Osteoblast (primary cell): ENCODE measurements at regions not wholly inside any gene's neighbourhood (a gene's known extent, or its start where the extent isn't known, plus 50 kb on each side); places are given as distances from the start of the nearest gene placed in this dataset.

Experiments
- DNase-seq: peaks from one replicate; pipeline ENCODE4 v3.0.0; 2011; ENCODE audit warnings: low spot score, mixed read lengths; ENCODE audit not compliant: insufficient read length; ENCODE audit errors: missing footprints
- H2AFZ ChIP-seq: 2 replicates; pipeline ENCODE4 v1.6.0; 2011; ENCODE audit warnings: mild to moderate bottlenecking, low read length
- H3K27ac ChIP-seq: 2 replicates; pipeline ENCODE4 v1.5.1; 2011; ENCODE audit warnings: mild to moderate bottlenecking, low read depth, low read length, moderate library complexity
- H3K27me3 ChIP-seq: 2 replicates; pipeline ENCODE4 v1.6.0; 2012; ENCODE audit warnings: mild to moderate bottlenecking, control low read depth, inconsistent platforms, low read length, moderate library complexity; ENCODE audit not compliant: insufficient read depth
- H3K36me3 ChIP-seq: 2 replicates; pipeline ENCODE4 v1.5.1; 2011; ENCODE audit warnings: mild to moderate bottlenecking, low read length, control low read depth, moderate library complexity; ENCODE audit not compliant: insufficient read depth
- H3K4me1 ChIP-seq: 2 replicates; pipeline ENCODE4 v1.5.1; 2011; ENCODE audit warnings: mild to moderate bottlenecking, low read length, control low read depth, moderate library complexity; ENCODE audit not compliant: insufficient read depth
- H3K4me2 ChIP-seq: 2 replicates; pipeline ENCODE4 v1.6.0; 2011; ENCODE audit warnings: mild to moderate bottlenecking, low read length; ENCODE audit not compliant: insufficient read depth
- H3K4me3 ChIP-seq: fragments of 200-600 bp; sonication (generic); 3 replicates; pipeline ENCODE4 v1.5.1; 2012; ENCODE audit warnings: mild to moderate bottlenecking, low read length, inconsistent platforms; ENCODE audit not compliant: insufficient read depth
- H3K79me2 ChIP-seq: 2 replicates; pipeline ENCODE4 v1.6.0; 2012; ENCODE audit warnings: mild to moderate bottlenecking, low read length, control low read depth, inconsistent platforms; ENCODE audit not compliant: insufficient read depth
- H3K9me3 ChIP-seq: 2 replicates; pipeline ENCODE4 v1.5.1; 2011; ENCODE audit warnings: low read depth, low read length, control low read depth
- H4K20me1 ChIP-seq: 2 replicates; pipeline ENCODE4 v1.6.0; 2012; ENCODE audit warnings: mild to moderate bottlenecking, low read length, control low read depth; ENCODE audit not compliant: insufficient read depth
- TF ChIP-seq, protein P1 (sequence below): IDR thresholded peaks from 2 replicates; pipeline ENCODE4 v1.5.1; 2011; ENCODE audit warnings: mild to moderate bottlenecking, low read depth, low read length, moderate library complexity; ENCODE audit errors: extremely low read depth

DNA sequence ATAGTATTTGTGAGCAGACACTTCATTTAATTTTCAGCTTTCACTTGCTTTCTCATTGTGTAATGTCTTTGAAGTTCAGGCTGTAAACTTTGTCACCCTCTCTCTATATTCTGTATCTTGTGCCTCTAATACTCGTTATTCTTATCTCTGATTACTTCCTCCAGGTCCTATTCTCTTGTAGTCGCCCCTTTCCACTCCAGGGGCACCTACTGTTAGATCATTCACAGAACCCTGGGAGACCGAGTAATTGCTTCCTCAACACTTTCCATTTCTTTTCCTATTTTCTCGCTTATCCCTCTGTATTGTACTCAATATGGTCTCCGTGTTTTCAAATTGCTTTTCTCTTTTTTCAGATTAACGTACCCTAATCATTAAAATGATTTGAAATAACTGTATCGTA lies 93.9 kb upstream of the TDRD3 start:
- DNase-seq: no peak
- H3K4me1 ChIP-seq: no peaks in the 10 kb centered on the region
- no peak overlapping the region for H3K27ac ChIP-seq
- no peak overlapping the region for H2AFZ ChIP-seq
- no peaks in the 10 kb centered on the region for H3K36me3 ChIP-seq
- TF ChIP-seq, protein P1, sequence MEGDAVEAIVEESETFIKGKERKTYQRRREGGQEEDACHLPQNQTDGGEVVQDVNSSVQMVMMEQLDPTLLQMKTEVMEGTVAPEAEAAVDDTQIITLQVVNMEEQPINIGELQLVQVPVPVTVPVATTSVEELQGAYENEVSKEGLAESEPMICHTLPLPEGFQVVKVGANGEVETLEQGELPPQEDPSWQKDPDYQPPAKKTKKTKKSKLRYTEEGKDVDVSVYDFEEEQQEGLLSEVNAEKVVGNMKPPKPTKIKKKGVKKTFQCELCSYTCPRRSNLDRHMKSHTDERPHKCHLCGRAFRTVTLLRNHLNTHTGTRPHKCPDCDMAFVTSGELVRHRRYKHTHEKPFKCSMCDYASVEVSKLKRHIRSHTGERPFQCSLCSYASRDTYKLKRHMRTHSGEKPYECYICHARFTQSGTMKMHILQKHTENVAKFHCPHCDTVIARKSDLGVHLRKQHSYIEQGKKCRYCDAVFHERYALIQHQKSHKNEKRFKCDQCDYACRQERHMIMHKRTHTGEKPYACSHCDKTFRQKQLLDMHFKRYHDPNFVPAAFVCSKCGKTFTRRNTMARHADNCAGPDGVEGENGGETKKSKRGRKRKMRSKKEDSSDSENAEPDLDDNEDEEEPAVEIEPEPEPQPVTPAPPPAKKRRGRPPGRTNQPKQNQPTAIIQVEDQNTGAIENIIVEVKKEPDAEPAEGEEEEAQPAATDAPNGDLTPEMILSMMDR: no peak
- H3K27me3 ChIP-seq: no peaks in the 10 kb centered on the region
- H3K9me3 ChIP-seq: no peaks in the 10 kb centered on the region
- H3K4me2 ChIP-seq: no peak overlapping the region
- H3K79me2 ChIP-seq: no peaks in the 10 kb centered on the region
- no peak overlapping the region for H3K4me3 ChIP-seq
- no peaks in the 10 kb centered on the region for H4K20me1 ChIP-seq

DNA sequence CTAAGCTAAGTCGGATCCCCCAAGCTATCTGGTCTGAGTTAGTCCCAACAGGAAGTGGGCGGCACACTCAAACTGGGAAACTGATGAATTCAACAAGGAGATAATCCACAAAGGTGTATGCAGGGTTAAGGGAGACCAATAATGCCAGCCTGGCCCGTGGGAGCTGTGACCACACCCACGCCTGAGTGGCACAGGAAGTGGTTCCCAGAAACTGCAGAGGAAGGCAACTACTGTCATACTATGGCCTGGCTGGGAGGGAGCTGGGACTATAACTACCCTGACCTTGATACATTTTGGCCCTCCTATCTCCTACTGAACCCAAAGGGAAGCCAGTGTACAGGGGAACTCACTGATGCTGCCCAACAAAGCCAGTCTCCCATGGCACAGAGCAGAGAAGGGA lies 85.5 kb upstream of the TDRD3 start:
- Histone ChIP-seq H4K20me1 (no peaks in the 10 kb centered on the region), H3K4me3 (no peak overlapping the region), H3K79me2 (no peaks in the 10 kb centered on the region), H3K4me2 (no peak overlapping the region), H3K27me3 (no peaks in the 10 kb centered on the region), H3K4me1 (no peaks in the 10 kb centered on the region), H3K36me3 (no peaks in the 10 kb centered on the region), H3K9me3 (no peaks in the 10 kb centered on the region), H3K27ac (no peak overlapping the region), H2AFZ (no peak overlapping the region)
- no peak for DNase-seq
- TF ChIP-seq, protein P1: no peak

DNA sequence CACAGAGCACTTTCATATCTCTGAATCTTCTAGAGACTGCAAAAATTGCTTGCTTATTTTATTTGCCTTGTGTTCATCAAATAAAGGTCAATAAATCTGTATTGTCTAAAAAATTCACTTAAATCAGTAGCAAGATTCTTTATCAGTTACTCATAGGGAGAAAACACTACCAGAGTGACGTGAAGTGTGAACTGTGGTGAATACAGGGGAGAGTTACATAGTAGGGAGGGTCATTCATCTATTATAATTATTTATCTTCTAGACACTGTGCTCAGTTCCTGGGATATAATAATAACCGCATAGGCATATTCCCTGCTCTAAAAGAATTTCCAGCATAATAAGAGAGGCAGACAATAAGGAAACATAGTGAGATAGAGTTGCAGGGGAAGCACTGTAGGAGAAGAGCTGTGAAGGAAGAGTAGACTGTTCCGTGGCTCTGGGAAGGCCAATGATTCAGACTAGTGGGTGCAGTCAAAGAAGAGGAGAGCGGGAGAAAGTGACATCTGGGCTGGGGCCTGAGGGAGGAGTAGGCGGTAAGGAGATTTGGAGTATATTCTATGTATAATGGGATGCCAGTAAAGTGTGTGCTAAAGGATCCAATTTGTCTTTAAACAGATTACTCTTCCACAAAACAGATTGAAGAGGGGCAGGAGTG lies 84.0 kb upstream of the TDRD3 start:
- Histone ChIP-seq H3K79me2 (no peaks in the 10 kb centered on the region), H2AFZ (no peak overlapping the region), H3K27ac (no peak overlapping the region), H3K4me2 (no peak overlapping the region), H3K4me3 (no peak overlapping the region), H3K27me3 (peaks cover 7% of the 10 kb centered on the region), H3K4me1 (no peaks in the 10 kb centered on the region), H4K20me1 (no peaks in the 10 kb centered on the region), H3K9me3 (no peaks in the 10 kb centered on the region), H3K36me3 (no peaks in the 10 kb centered on the region)
- TF ChIP-seq, protein P1: no peak
- DNase-seq: no peak

DNA sequence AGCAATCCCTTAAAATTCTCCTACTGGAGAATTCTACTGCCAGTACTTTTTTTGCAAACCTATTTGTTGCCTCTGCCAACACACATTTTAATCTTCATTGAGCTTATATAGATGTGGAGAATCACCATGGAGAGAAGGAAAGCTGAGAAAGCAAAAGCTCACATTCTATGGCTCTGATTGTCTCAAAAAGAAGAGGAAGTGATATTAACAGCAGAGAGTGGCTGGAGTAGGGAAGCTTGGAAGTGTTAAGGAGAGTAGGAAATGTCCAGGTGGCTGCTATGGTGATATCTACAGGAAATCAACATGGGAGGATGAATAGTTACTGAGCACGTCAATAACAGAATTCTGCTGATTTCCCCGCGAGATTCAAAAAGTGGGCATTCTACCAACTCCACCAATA lies 78.8 kb upstream of the TDRD3 start:
- no peak overlapping the region for H3K4me2 ChIP-seq
- TF ChIP-seq, protein P1: no peak
- DNase-seq: no peak
- H3K4me3 ChIP-seq: no peak overlapping the region
- H3K79me2 ChIP-seq: no peaks in the 10 kb centered on the region
- H4K20me1 ChIP-seq: no peaks in the 10 kb centered on the region
- H3K27me3 ChIP-seq: peaks cover 10% of the 10 kb centered on the region
- no peak overlapping the region for H3K27ac ChIP-seq
- H3K36me3 ChIP-seq: no peaks in the 10 kb centered on the region
- no peaks in the 10 kb centered on the region for H3K4me1 ChIP-seq
- no peaks in the 10 kb centered on the region for H3K9me3 ChIP-seq
- no peak overlapping the region for H2AFZ ChIP-seq
